ENCODE measurements at regions not wholly inside any gene's neighbourhood (a gene's known extent, or its start where the extent isn't known, plus 50 kb on each side); places are given as distances from the start of the nearest gene placed in this dataset.

DNA sequence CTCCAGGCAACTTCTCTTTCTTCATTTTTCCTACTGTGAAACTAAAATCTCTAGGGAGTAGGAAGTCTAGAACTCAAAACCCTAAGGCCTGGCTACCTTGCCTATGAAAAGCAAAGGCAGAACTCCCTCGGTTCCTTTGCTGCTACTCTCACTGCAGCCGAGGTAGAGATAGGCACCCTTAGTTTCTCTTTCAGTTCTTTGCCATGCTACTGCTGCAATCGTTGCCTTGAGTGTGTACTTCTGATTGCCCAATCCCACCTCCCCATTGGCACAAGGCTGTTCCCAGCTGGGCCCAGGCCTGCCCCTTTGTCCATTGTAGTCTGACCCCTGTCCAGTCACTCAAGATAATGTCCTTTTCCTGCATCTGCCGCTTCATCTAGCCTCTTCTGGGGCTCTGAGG lies 92.3 kb upstream of the MRPS22 start:
- POLR2A ChIA-PET = no interaction called here
- CTCF ChIA-PET = no interaction called here
- DNase-seq (ENCODE audit: low read depth, low spot score) = no peak

DNA sequence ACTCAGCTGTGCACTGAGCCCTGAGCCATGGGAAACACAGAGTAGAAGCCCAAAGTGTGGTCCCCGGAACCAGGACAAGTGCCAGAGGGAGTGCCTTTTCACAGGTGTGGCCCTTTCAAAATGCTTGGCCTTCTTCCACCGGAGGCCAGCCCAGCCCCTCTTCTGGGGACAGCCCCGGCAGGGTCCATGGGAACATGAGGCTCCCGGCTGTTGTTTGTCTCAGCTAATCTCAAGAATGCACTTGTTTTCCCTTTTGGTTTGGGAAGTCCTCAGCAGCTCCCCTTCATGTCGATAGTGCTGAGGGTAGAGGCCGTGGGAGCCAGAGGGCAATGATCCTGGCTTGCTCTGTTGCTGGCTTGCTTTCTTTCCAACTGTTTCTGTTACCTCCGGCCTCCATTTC lies 91.1 kb upstream of the MRPS22 start:
- no peak for DNase-seq (ENCODE audit: low read depth, low spot score)
- Histone ChIP-seq H3K9me3 (ENCODE audit: control insufficient read depth, insufficient read depth, low read length) (no peaks in the 10 kb centered on the region), H3K27me3 (ENCODE audit: control insufficient read depth, insufficient read depth, low read length) (peaks cover 11% of the 10 kb centered on the region), H3K27ac (ENCODE audit: low read depth, low read length) (no peak overlapping the region), H3K4me3 (ENCODE audit: low read depth, low read length) (no peak overlapping the region)
- ChIA-PET POLR2A (no interaction called here), CTCF (interaction anchor here (0.9 kb wide), 1 partner anchor 76 kb away, joined by 3 read pairs; no protein-coding TSS in a partner anchor)
- TF ChIP-seq, protein P1, sequence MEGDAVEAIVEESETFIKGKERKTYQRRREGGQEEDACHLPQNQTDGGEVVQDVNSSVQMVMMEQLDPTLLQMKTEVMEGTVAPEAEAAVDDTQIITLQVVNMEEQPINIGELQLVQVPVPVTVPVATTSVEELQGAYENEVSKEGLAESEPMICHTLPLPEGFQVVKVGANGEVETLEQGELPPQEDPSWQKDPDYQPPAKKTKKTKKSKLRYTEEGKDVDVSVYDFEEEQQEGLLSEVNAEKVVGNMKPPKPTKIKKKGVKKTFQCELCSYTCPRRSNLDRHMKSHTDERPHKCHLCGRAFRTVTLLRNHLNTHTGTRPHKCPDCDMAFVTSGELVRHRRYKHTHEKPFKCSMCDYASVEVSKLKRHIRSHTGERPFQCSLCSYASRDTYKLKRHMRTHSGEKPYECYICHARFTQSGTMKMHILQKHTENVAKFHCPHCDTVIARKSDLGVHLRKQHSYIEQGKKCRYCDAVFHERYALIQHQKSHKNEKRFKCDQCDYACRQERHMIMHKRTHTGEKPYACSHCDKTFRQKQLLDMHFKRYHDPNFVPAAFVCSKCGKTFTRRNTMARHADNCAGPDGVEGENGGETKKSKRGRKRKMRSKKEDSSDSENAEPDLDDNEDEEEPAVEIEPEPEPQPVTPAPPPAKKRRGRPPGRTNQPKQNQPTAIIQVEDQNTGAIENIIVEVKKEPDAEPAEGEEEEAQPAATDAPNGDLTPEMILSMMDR (IDR thresholded peaks at IDR 0.05; ENCODE audit: low read depth, low read length) = no peak

More for the DNA sequence above, 92.3 kb upstream of the MRPS22 start:
- Histone ChIP-seq H3K9me3 (ENCODE audit: control insufficient read depth, insufficient read depth, low read length) (no peaks in the 10 kb centered on the region), H3K27me3 (ENCODE audit: control insufficient read depth, insufficient read depth, low read length) (peaks cover 11% of the 10 kb centered on the region), H3K27ac (ENCODE audit: low read depth, low read length) (no peak overlapping the region), H3K4me3 (ENCODE audit: low read depth, low read length) (no peak overlapping the region)
- TF ChIP-seq, protein P1 (IDR thresholded peaks at IDR 0.05; ENCODE audit: low read depth, low read length) = no peak

DNA sequence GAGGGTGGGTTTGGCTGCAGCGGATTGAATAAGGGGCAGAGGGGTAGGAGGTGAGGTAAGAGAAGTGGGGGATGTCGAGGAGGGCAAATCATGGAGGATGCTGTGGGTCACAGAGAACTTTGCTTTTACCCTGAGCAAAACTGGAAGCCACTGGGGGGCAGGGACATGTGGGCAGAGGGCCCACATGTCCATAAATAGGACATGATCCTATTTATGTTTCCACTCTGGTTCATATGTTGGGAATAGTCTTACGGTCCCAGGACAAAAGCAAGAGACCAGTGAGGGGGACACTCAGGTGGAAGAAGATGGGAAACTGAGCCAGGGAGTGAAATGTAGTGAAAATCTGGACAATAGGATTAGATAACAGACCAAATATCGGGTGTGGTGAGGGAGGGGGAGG lies 85.5 kb upstream of the MRPS22 start:
- CTCF ChIA-PET = no interaction called here
- no peak for DNase-seq (ENCODE audit: low read depth, low spot score)
- POLR2A ChIA-PET = no interaction called here
- no peak overlapping the region for H3K27ac ChIP-seq (ENCODE audit: low read depth, low read length)
- no peak overlapping the region for H3K4me3 ChIP-seq (ENCODE audit: low read depth, low read length)
- peaks cover 15% of the 10 kb centered on the region for H3K27me3 ChIP-seq (ENCODE audit: control insufficient read depth, insufficient read depth, low read length)
- TF ChIP-seq, protein P1 (IDR thresholded peaks at IDR 0.05; ENCODE audit: low read depth, low read length) = no peak
- no peaks in the 10 kb centered on the region for H3K9me3 ChIP-seq (ENCODE audit: control insufficient read depth, insufficient read depth, low read length)

DNA sequence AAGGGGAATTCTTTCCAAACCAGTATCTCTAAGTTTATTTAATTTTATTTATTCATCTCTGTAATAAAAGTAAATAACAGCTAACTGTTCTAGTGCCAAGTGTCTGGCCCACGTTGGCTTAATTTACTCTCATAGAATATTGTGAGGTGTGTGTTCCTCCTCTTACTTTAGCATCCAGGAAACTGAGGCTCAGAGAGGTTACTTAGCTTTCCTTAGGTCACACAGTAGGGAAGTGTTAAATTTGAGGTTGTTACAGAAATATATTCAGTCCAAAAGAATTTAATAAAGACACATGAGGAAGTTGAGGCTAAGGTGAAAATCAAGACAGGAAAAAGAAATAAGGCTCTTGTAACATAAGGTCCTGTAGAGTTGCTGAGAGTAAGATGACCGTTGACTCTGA lies 84.4 kb upstream of the MRPS22 start:
- ChIA-PET POLR2A (no interaction called here), CTCF (no interaction called here)
- DNase-seq (ENCODE audit: low read depth, low spot score) = no peak
- no peaks in the 10 kb centered on the region for H3K9me3 ChIP-seq (ENCODE audit: control insufficient read depth, insufficient read depth, low read length)
- H3K27me3 ChIP-seq (ENCODE audit: control insufficient read depth, insufficient read depth, low read length) = peaks cover 14% of the 10 kb centered on the region
- H3K27ac ChIP-seq (ENCODE audit: low read depth, low read length) = no peak overlapping the region
- TF ChIP-seq, protein P1 (IDR thresholded peaks at IDR 0.05; ENCODE audit: low read depth, low read length) = no peak
- no peak overlapping the region for H3K4me3 ChIP-seq (ENCODE audit: low read depth, low read length)

DNA sequence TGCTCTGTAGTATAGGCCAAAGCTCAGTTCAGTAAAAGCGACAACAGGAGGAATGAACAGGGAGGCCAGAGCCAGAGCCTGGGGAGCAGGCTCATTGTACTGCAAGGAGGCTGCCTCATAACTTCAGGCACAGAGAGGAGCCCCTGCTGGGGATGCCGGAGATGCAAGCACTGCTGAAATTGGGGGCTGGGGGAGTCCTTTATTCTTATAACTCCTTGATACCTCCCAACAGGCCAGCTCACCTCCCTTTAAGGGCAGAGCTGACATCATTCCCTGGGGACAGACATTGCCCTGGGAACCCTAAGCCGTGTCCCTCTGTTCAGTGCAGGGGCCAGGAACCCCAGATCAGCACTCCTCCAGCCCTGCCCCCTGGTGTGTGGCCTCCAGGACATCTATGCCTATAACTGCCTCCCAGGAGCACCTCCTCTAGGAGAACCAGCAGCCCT lies 83.8 kb upstream of the MRPS22 start:
- POLR2A ChIA-PET = no interaction called here
- H3K9me3 ChIP-seq (ENCODE audit: control insufficient read depth, insufficient read depth, low read length) = no peaks in the 10 kb centered on the region
- TF ChIP-seq, protein P1 (IDR thresholded peaks at IDR 0.05; ENCODE audit: low read depth, low read length) = no peak
- no peak overlapping the region for H3K27ac ChIP-seq (ENCODE audit: low read depth, low read length)
- DNase-seq (ENCODE audit: low read depth, low spot score) = no peak
- H3K4me3 ChIP-seq (ENCODE audit: low read depth, low read length) = no peak overlapping the region
- CTCF ChIA-PET = interaction anchor here (0.6 kb wide), 1 partner anchor 19 kb away, joined by 3 read pairs; no protein-coding TSS in a partner anchor
- peaks cover 15% of the 10 kb centered on the region for H3K27me3 ChIP-seq (ENCODE audit: control insufficient read depth, insufficient read depth, low read length)

All from AG04450 (cell line).